Ovary (tissue), 3 donors: ENCODE measurements at regions not wholly inside any gene's neighbourhood (a gene's known extent, or its start where the extent isn't known, plus 50 kb on each side); places are given as distances from the start of the nearest gene placed in this dataset.

ENCODE experiments used
- CTCF ChIP-seq, 3 donors: fragments of 450-650 bp in 2 of 3; fragments of 200-600 bp in 1 of 3; IDR thresholded peaks; one replicate each; pipeline versions ENCODE4 v1.5.1 to v1.8.0; 2016 to 2022; ENCODE audit warnings: antibody characterized with exemption in 3 of 3, mild to moderate bottlenecking in 1 of 3
- EP300 ChIP-seq: sonication (generic); formaldehyde crosslinking; IDR thresholded peaks from one replicate; pipeline ENCODE4 v1.6.1; 2017; ENCODE audit warnings: antibody characterized with exemption
- POLR2A ChIP-seq: fragments of 450-650 bp; IDR thresholded peaks from one replicate; pipeline ENCODE4 v1.6.1; 2017; ENCODE audit warnings: antibody characterized with exemption, mild to moderate bottlenecking, moderate library complexity
- donor health status: DM: no; HTN: no; CAD: no.

GRCh38 chr10:46096446-46096845 lies 50.4 kb upstream of the MSMB start:
- no peak for TF ChIP-seq CTCF (IDR thresholded peaks at IDR 0.05)
- no peak for TF ChIP-seq POLR2A
- no peak for TF ChIP-seq EP300
